GM18867 (cell line): ENCODE measurements at regions not wholly inside any gene's neighbourhood (a gene's known extent, or its start where the extent isn't known, plus 50 kb on each side); places are given as distances from the start of the nearest gene placed in this dataset.
"Not testable (repeated sequence)": the region's sequence is repeated elsewhere in the genome, so short reads cannot be mapped to it uniquely, and the experiment has no call there.

ENCODE experiments used
- ATAC-seq: cut with Tn5 transposase; IDR thresholded peaks from one replicate; pipeline ENCODE4 v1.9.1; 2021; ENCODE audit warnings: mild to moderate bottlenecking, moderate library complexity; ENCODE audit not compliant: unreplicated experiment

DNA sequence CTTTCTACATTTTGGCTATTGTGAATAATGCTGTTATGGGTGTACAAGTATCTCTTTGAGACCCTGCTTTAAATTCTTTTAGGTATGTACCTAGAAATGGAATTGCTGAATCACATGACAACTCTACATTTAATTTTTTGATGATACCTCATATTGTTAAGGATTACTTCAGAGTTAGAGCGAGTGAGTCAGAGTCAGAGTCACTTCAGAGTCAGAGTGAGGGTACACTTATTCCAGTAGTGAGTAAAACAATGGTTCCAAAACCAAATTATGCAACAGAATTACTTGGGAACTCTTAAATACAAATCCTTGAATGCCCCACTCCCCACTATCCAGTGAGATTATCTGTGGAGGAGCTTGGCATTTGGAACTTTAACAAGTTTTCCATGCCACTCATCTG lies 50.3 kb upstream of the SNRK start:
- ATAC-seq = no peak

DNA sequence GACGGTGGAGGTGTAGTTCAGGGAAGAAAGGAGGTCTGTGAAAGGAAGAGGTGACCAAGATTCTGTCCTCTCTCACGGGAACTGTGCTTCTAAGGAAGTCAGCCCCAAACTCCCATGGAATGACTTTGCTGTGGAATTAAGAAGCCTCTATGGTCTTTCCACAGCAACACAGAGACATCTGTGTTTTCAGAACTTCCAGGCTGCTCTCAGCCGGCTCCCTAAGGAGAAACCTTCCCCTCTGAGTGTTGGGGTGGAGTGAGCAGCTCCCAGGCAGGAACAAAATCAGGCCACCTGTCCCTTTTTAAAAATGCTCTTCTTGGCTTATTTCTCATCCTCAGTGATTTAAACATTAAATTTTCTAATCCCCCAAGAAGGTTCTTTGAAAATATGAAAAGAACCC lies 53.3 kb upstream of the SNRK start:
- ATAC-seq = no peak

DNA sequence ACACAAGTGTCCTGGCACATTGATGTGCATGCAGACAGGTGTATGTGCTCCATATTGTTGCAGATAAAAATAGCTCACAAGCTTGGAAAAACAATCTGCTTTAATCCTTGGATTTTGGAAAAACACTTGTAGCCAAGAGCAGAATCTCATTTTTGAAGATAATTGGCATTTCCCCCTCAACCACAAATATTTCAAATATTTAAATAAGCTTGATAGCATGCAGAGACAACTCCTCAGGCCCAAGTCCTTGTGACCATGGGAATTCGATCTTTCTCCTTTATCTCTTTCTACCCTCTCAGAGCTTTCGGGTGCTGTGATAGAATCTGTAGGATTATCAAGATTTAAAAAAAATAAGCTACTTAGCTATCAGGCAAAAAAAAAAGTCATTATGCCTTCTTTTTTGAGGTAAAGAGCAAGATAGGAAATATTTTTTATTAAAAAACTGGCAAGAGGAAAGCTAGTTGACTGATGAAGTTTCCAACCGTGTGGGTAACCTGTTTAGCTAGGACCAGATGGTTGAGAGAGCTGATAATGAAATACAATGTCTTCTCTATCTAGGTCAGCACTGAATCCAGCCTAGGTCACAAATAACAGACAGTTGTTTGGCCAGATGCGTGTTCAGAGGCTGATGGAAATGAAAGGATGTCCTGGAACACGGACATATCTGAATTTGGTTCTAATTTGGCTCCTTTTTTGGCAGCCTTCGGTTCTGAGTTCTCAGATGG lies 54.9 kb upstream of the SNRK start:
- no peak for ATAC-seq

DNA sequence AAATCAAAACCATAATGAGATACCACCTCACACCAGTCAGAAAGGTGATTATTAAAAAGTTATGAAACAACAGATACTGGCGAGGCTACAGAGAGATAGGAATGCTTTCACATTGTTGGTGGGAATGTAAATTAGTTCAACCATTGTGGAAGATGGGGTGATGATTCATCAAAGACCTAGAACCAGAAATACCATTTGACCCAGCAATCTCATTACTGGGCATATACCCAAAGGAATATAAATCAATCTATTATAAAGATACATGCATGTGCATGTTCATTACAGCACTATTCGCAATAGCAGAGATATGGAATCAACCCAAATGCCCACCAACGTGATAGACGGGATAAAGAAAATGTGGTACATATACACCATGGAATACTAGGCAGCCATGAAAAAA lies 56.5 kb upstream of the SNRK start:
- ATAC-seq = not testable (repeated sequence)

DNA sequence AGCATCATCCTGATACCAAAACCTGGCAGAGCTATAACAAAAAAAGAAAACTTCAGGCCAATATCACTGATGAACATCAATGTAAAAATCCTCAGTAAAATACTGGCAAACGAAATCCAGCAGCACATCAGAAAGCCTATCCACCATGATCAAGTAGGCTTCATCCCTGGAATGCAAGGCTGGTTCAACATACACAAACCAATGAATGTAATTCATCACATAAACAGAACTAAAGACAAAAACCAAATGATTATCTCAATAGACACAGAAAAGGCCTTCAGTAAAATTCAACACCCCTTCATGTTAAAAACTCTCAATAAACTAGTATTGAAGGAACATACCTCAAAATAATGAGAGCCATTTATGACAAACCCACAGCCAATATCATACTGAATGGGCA lies 58.7 kb upstream of the SNRK start:
- ATAC-seq = not testable (repeated sequence)

DNA sequence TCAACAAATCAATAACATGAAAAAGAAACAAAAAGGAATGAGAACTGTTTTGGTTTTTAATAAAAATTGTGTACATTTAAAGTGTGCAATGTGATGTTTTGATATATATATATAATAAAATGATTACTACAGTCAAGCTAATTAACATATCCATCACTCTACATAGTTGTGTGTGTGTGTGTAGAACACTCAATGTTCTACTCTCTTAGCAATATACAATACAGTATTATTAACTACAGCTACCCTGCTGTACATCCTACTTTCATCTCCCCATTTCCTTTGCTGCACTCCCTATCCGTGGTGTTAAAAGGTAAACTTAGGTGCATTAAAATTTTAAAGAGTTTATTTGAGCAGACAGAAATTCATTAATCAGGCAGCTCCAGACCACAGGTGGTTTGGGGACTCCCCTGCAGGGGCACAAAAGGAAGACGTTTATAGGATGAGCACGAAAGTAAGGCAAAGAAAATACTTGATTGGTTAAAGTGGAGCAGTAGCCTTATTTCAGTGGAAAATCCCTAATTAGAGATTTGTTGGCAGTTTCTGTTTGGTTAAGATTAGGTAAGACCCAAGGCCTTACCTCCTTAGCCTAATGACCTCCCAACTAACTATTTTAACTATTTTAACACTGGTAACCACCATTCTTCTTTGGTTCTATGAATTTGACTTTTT lies 61.8 kb upstream of the SNRK start:
- no peak for ATAC-seq

DNA sequence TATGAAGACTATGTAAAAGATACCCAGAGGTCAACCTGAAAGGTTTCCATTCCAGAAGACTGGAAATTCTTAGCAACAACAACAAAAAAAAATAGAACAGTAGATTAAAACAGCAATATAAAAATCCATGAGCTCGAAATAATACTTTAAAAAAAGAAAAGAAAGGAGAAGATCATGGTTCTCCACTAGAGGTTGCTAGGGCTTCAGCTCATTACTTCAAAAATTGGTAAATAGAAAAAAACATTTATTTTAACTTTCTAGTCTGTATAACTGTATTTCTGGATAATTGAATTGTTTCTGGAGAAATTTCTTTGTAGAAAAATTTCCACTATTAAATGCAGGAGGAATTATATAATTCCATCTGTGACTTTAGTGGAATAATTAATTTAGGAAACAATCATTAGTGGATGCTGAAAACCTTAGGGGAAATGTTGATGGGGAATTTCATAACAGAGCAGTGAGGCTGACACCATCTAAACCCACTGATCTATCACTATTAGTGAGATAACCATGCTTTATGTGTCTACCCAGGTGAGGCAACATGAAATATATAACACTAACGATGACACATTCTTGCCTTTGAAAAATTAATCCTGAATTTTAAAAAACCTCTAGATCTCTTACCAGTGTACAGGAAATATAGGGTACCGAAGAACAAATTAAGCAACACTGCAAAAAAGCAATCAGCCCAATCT lies 62.5 kb upstream of the SNRK start:
- no peak for ATAC-seq

DNA sequence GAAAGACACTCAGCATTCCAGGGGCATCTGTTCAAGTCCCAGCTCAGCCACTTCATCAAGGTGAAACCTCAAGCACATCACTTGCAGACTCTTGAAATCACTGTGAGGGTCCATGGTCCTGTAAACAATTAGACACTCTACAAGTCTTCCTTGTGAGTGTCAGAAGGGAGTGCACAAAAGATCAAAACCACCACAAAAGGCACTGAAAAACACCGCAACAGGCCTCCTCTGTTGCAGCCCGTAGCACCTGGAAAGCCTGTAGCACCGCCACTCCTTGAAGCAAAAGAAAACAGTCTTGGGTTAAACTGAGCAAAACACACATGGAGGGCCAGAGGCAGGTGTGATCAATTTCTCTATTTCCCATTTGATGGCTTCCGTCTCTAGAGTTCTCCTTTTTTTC lies 63.8 kb upstream of the SNRK start:
- ATAC-seq = no peak

DNA sequence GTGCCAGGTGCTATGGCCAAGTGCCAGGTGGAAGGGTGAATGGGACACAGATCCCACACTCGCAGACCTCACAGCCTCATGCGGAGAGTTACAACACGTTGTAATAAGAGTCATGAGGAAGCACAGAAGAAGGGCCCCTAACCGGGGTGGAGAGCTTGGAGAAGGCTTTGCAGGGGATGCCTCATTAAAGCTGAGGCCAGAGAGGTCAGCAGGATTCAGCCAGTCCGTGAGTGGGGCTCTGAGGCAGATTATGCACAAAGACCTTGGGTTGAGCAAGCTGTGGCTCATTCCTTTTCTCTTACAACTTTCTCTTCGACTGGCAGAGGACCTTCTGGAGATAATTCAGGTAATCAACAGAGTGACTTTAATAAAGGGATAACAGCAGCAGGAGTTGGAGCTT lies 65.3 kb upstream of the SNRK start:
- no peak for ATAC-seq

DNA sequence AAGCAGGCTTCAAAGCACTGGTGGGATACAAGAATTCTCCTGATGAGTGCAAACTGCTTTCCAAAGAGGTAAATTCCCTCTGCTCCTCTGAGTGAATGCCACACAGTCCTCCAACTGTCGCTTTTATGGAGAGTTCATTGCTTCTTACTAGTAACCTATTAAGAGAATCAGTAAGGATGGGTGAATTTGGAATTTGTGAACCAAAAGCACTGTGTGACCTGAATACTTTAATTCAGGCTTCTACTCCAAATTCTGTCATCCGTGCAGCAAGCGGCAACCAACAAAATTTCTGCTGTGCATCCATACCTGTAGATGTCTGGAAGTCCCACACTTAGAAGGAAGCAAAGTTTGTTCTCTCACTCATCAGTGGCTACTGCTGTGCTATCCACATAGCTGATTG lies 66.7 kb upstream of the SNRK start:
- ATAC-seq = no peak

DNA sequence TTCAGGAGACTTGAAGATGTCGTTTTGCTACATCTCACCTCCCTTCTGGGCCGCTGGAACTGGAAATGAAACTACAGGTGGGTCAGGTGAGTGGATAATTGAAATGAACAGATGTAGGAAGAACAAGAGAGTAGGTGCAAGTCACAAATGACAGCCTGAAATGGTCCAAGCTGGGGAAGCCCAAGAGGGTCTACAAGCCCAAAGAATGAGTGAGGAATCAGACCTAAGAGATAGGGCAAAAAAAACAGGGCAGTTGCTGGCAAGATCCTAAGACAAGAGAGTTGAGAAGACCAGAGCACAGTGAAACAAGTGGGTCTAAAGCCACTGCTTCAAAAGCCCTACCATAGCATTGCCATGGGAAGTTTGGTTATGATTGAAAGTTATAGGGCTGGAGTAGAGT lies 67.4 kb upstream of the SNRK start:
- no peak for ATAC-seq

DNA sequence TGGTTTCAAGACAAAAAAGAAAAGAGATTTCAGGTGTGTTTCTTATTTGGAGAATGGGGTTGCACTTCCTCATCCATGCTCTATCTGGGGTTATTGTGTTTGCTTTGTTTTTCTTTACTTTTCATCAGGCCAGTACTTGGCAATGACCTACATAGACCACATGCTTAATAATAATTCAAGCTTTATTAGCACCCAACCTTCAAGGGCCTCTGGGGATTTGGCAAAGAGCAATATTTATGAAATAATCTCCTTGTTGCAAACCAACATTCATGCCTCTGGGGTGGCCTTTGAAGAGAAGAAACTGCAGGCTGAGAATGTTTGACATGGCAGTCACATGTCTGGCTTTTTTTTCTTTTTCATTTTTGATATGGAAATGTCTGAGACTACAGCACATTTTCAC lies 68.2 kb upstream of the SNRK start:
- no peak for ATAC-seq

DNA sequence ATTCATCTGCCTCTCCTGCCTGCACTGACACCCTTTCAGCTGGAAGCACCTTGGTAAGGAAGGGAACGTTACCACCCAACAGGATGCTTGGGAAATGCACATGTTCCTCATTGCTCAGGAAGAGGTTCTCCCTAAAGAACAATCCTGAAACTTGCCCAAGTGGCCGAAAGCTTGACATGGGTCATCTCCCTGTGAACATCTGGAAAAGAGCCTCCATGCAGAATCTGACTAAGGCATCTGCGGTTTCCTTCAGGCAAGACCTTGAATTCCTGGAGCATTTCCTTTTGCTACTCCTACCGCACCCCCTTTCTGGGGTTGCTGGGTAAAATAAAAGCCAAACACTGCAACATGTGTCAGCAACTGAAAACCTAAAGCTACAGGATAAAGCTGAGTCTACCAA lies 68.7 kb upstream of the SNRK start:
- ATAC-seq = no peak

DNA sequence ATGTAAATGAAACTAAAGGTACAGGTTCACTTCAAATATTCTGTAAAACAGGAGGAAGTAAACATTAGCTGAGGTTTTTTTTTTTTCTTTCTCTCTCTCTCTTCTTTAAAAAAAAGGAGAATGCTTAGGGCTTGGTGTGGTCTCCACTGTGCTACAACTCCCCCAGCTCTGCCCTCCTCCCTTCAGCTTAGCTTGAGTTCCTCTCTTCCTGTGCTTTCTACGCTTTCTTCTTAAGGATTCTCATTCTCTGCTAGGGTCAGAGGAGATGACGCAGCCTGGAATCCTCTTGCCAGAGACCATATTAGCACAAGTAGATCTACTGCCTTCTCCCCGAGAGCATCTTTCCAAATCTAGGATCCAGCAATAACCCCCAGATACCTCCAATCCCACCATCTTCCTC lies 69.1 kb upstream of the SNRK start:
- ATAC-seq = no peak

DNA sequence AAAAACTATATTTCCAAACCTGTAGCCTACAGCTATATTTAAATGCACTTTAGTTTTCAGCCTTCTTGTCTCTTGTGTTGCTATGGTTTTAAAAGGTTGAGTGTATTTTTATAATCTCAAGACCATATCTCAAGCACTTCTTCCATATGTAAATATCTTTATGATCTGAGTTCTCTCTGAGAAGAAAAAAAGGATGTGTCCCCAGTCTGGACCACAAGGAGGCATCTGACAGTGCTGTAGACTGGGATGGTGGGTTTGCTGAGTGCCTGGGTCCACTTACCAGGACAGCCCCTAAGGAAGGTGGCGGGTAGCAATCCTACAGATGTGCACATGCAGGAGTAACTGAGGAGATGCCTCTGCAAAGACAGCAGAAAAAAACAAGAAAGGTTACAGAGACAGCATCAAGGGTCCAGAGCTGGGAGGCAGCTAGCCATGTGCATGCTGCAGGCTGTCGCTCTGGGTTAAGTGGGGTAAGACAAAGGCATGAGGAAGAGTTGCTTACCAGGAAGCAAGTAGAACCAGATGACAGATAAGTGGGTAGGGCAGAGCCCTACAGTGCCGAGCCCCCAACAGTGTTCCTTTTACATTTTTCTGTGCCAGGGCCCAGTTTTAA lies 70.6 kb upstream of the SNRK start:
- ATAC-seq = no peak

DNA sequence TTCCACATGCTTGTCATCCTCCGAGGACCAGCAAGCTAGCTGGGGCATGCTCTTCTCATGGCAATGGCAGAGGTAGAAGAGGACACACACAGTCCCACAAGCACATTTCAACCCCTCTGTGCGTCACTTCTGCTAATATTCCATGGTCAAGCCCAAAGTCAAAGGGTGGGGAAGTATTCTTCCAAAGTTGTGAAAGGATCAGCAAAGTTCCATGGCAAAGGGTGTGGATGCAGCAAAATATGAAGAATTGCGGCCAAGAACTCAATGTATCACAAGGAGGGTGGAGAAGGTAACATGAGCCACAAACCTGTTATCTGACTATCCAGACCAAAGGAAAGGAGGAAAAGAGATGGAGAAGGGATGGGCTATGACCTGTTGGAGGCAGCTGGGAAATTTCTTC lies 71.2 kb upstream of the SNRK start:
- ATAC-seq = no peak

DNA sequence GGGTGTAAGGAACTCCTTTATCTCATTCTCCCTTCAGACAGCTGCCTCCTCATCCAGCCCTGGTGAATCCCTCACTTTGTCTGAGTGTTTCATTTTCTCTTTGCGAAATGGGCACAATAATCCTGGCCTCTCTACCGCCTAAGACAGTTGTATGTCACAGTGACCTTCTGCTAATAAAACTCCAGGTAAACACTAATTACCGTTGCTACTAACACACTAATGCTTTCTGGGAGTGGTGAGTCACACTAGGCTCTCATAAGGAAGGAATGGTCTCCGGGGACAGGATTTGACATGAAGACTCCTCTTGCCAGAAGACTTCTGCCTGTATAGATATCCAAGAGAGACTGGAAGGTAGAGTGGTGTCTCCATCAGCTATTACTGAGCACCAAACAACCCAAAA lies 71.7 kb upstream of the SNRK start:
- ATAC-seq = no peak

DNA sequence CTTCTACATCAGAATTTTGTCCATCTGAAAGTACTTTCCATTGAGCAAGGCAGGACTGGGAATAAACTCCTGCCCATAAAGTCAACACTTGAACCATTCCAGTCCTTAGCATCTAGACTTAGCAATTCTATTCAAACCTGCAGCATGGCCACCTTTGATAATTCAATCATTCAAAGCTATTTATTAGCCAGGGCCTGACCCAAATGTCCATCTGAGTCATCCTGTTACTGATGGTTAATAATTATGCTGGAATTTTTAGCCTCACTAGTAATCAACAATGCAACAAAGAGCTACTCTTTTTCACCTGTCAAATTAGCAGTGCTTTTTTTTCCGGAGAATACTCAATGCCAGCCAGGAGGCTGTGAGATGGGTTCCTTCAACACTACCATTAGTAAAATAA lies 72.7 kb upstream of the SNRK start:
- ATAC-seq = no peak

DNA sequence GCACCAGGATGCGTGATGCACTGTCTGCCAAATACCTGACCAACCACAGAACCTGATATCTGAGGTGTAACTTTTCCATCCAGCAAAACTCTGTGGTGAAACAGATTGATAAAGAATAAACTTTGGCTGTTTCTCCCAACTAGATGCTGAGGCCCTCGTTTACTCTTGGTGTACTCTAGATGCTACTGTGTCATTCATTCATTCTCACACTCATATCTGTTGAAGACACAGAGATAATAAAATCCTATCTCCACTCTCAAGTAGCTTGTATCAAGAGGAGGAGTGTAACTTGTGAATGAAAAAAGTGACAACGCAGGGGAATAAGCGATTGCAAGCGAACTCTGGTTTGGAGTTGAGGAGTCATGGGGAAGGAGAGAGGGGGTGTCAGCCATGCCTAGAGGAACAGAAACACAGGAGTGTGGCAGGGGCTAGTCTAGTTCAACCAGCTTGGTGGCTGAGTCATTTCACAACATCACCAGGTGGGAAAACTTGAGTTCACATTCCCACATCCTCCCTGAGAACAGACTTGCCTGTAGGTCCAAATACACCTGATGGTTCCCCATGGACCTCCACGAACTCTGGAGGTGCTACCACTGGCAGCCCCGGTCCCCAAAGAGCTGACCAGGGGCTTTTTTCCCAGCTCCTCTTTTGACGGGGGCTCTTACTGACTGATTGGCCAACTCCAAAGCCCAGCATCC lies 73.3 kb upstream of the SNRK start:
- no peak for ATAC-seq

DNA sequence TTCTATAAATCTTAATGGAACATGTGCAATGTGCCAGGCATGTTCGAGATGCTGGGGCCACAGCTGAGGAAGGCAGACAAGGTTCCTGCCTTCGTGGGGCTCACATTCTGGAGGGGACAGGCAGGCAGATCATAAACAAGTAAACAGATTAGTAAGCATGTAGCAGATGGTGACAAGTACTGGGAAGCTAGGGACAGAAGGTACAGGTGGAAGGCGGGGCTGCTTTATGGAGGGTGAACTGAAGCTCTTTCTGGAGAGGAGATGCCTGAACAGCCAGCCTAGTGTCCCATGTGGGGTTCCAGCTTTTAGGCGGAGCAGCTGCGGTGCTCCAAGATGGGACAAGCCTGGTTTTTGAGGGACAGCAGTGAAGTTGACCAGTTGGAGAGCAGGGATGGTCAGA lies 74.7 kb upstream of the SNRK start:
- ATAC-seq = no peak
